ENCODE measurements at regions not wholly inside any gene's neighbourhood (a gene's known extent, or its start where the extent isn't known, plus 50 kb on each side); places are given as distances from the start of the nearest gene placed in this dataset.
"Not testable (repeated sequence)": the region's sequence is repeated elsewhere in the genome, so short reads cannot be mapped to it uniquely, and the experiment has no call there.

DNA sequence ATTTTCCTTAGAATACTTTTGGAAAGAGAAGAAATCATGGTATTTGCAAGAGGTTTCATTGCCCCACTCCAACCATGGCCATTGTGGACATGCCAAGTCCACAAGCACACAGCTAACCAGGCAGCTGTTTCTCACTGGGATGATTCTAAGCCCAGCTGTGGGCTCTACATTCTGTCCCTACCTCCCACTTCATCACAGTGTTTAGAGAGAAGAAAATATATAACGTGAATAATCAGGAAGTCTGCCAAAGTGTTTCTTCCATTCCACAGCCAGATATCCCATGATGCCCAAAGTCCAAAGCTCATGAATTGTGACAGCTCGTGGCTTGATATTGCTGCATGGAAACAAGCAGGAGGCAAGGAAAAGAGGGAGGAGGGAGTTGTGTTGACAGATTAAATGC lies 433.7 kb upstream of the GYPC start:
- no peak for DNase-seq (ENCODE audit: low read depth)

DNA sequence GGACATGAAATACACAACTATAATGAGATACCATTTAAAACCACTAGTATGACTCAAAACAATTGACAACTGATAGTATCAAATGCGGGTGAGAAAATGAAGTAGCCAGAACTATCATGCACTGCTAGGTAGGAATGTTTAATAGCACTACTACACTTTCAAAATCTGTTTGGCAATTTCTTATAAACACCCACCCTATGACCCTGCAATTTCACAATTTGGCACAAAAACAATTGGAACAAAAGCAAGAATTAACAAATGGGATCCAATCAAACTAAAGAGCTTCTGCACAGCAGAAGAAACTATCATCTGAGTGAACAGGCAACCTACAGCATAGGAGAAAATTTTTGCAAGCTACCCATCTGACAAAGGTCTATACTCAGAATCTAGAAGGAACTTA lies 431.2 kb upstream of the GYPC start:
- DNase-seq (ENCODE audit: low read depth), result no peak

DNA sequence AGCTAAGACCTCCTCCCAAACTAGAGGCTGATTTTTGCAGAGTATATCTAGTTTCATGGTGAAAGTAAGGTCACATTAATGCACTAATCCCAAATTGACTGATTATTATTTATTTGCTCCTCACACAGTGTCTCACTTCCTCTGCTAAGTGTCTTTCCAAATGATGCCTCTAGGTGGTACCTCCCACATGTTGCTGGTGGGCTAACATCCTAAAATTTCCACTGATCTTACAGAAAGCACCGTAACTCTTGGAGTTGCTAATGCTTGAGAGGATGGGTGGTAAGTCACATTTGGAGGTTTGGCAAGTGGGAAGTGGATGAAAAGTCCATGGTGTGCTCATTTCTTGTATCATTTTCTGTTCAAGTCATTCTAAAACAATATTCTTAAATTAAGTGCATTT lies 428.7 kb upstream of the GYPC start:
- DNase-seq (ENCODE audit: low read depth), result no peak

- DNase-seq (ENCODE audit: low read depth), result no peak
Observed at GRCh38 chr2:126228531-126228930, 427.4 kb upstream of the GYPC start.

DNA sequence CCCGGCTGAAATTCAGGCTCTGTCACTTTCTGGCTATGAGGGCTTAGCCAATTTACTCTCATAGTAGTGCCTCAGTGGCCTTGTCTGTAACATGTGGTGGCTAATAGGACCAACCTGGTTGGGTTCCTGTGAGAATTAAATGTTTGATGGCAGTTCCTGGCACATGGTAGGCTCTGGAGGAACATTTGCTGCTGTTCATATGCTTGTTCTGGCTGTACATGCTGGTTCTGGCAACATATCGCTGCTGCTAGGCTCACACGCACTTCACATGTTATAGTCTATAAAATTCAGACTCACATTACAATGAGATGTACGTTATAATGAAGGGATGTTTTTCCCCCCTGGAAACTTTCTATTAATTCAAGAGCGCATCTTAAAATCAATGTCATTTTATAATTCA lies 417.7 kb upstream of the GYPC start:
- DNase-seq (ENCODE audit: low read depth), result no peak

GRCh38 chr2:126239320-126239955 lies 416.5 kb upstream of the GYPC start:
- no peak for DNase-seq (ENCODE audit: low read depth)

DNA sequence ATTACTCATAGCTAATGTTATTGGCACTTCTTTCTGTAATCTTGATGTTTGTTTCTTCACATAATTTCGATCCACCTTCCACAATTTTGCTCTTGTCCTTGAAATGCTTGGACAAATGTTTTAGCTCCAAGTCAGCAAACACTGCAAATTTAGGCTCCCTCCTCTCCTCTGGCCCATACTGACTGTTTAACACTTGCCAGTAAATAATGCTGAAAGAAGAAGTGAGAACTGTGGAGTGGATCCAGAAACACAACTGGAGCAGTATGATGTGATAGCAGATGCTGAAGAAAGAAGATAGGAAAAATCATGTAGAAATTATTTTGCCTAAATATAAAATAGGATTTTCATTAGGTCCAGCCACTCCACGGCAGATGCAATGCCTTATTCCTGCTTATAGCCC lies 415.0 kb upstream of the GYPC start:
- DNase-seq (ENCODE audit: low read depth), result no peak

DNA sequence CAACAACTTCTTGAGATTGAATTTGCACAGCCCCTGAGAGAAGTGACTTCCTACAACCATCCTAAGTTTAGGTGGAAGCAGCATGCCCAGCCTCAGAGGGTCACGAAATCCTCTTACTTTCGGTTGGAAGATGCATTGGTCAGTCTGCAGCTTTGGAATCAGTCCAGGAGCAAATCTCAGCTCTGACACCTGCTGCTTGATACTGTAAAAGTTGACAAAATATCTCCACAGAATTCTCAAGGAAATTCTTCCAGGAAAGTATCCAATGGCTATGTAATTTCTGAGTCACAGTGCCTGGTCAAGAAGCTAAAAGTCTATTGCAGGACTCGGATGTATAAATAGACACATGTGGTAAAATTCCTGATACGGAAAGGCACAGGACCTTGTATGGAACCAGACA lies 414.5 kb upstream of the GYPC start:
- DNase-seq (ENCODE audit: low read depth), result no peak

GRCh38 chr2:126244937-126245336 lies 411.0 kb upstream of the GYPC start:
- DNase-seq (ENCODE audit: low read depth), result no peak

- no peak for DNase-seq (ENCODE audit: low read depth)
Observed at GRCh38 chr2:126253669-126254068, 402.3 kb upstream of the GYPC start.

GRCh38 chr2:126264625-126265024 lies 391.3 kb upstream of the GYPC start:
- no peak for DNase-seq (ENCODE audit: low read depth)

DNA sequence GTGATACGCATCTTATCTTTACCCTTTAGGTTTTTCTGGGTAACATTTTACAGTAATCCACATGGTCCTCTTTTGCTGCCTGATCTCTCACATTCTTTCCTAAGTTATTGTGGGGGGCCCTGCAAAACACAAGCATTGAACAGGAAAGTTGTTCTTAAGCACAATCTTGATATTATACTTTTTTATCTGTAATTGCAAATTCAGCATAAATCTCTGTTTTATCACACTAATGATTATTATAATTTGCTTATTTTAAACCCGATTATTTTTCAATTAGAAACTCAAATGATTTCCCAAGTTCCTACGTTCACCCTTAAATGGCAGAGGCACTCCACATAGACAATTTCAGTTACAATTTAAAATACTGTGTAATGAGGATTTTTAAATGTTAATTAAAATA lies 386.0 kb upstream of the GYPC start:
- DNase-seq (ENCODE audit: low read depth), result no peak

- no peak for DNase-seq (ENCODE audit: low read depth)
Observed at GRCh38 chr2:126270587-126270986, 385.4 kb upstream of the GYPC start.

GRCh38 chr2:126272401-126272800 lies 383.6 kb upstream of the GYPC start:
- no peak for DNase-seq (ENCODE audit: low read depth)

GRCh38 chr2:126275098-126275497 lies 380.9 kb upstream of the GYPC start:
- no peak for DNase-seq (ENCODE audit: low read depth)

GRCh38 chr2:126276268-126276667 lies 379.7 kb upstream of the GYPC start:
- not testable (repeated sequence) for DNase-seq (ENCODE audit: low read depth)

- no peak for DNase-seq (ENCODE audit: low read depth)
Observed at GRCh38 chr2:126288362-126288761, 367.6 kb upstream of the GYPC start.

DNA sequence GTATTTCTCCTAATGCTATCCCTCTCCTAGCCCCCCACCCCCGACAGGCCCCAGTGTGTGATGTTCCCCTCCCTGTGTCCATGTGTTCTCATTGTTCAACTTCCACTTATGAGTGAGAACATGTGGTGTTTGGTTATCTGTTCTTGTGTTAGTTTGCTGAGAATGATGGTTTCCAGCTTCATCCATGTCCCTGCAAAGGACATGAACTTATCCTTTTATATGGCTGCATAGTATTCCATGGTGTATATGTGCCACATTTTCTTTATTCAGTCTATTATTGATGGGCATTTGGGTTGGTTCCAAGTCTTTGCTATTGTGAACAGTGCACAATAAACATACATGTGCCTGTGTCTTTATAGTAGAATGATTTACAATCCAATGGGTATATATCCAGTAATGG lies 362.0 kb upstream of the GYPC start:
- DNase-seq (ENCODE audit: low read depth), result not testable (repeated sequence)

DNA sequence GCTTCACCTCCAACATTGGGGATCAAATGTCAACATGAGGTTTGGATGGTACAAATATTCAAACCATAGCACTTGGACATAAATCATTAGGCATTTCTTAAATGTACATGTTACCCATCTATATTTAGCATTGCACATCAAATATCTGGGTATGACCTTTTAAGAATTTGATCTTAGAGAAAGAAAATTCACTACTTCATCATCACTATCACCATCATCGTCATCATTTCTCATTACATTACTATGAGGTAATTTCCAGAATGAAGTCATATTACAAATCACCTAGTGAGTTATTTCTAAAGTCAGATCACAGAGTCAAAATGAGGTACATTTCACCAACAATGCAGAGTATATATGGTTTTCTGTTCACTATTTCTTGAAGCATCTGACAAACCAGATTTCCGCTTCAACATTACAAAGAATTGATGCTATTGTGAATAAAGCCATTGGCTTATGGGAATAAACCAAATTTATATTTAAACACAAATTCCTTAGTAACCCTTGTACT lies 356.4 kb upstream of the GYPC start:
- no peak for DNase-seq (ENCODE audit: low read depth)

DNA sequence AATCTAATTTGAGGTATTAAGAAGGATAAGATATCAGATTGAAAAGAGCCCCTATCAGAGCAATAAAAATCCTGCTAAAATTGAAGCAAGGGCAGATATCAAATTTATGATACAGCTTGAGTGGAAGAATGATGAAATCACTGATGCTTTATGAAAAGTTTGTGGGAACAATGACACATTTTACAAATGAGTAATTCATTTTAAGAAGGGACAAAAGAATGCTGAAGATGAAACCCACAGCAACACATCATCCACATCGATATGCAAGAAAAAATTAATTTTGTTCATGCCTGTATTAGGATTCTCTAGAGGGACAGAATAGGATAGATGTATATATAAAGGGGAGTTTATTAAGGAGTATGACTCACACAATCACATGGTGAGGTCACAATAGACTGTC lies 355.6 kb upstream of the GYPC start:
- no peak for DNase-seq (ENCODE audit: low read depth)

- no peak for DNase-seq (ENCODE audit: low read depth)
Observed at GRCh38 chr2:126302043-126302442, 353.9 kb upstream of the GYPC start.

GRCh38 chr2:126303113-126303512 lies 352.8 kb upstream of the GYPC start:
- no peak for DNase-seq (ENCODE audit: low read depth)

DNA sequence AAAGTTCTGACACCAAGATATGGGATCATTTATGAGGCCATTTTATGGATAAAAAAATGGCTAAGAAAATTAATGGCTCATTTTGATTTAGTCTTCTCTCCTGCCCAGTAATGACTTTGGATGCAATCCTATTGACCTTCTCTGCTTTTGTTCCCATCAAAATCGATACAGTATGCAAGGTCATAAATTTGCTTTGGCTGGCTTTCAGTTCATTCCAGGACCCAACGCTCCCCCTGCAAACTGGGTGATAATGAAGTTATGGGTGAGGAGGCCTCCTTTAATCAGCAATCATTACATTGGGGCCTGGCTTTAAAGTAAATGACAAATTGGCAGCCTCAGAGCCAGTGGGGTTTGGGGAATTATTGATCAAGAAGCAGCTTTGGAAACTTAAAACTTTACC lies 351.8 kb upstream of the GYPC start:
- DNase-seq (ENCODE audit: low read depth), result no peak

GRCh38 chr2:126306539-126306938 lies 349.4 kb upstream of the GYPC start:
- no peak for DNase-seq (ENCODE audit: low read depth)
